H1 (cell line): ENCODE measurements at regions not wholly inside any gene's neighbourhood (a gene's known extent, or its start where the extent isn't known, plus 50 kb on each side); places are given as distances from the start of the nearest gene placed in this dataset.

ENCODE experiments used
- JUN ChIP-seq: IDR thresholded peaks from 2 replicates; pipeline ENCODE4 v1.6.1; 2011; ENCODE audit warnings: low read depth, mild to moderate bottlenecking, improper control_type of control experiment, low read length
- JUND ChIP-seq: IDR thresholded peaks from 2 replicates; pipeline ENCODE4 v1.6.1; 2011; ENCODE audit warnings: mild to moderate bottlenecking, improper control_type of control experiment, low read length
- TBP ChIP-seq: IDR thresholded peaks from 2 replicates; pipeline ENCODE4 v1.6.1; 2011; ENCODE audit warnings: low read depth, low read length, improper control_type of control experiment
- TF ChIP-seq, protein P1 (sequence below): IDR thresholded peaks from 2 replicates; pipeline ENCODE4 v1.6.1; 2011; ENCODE audit warnings: low read length, improper control_type of control experiment
- TF ChIP-seq, protein P2 (sequence below): IDR thresholded peaks from 2 replicates; pipeline ENCODE4 v1.6.1; 2012; ENCODE audit warnings: inconsistent platforms
- TF ChIP-seq, protein P3 (sequence below): fragments of 300-600 bp; sonication (generic); IDR thresholded peaks from 2 replicates; pipeline ENCODE4 v1.7.1; 2012; ENCODE audit warnings: low read length, moderate library complexity, mild to moderate bottlenecking, inconsistent platforms; ENCODE audit not compliant: insufficient replicate concordance

DNA sequence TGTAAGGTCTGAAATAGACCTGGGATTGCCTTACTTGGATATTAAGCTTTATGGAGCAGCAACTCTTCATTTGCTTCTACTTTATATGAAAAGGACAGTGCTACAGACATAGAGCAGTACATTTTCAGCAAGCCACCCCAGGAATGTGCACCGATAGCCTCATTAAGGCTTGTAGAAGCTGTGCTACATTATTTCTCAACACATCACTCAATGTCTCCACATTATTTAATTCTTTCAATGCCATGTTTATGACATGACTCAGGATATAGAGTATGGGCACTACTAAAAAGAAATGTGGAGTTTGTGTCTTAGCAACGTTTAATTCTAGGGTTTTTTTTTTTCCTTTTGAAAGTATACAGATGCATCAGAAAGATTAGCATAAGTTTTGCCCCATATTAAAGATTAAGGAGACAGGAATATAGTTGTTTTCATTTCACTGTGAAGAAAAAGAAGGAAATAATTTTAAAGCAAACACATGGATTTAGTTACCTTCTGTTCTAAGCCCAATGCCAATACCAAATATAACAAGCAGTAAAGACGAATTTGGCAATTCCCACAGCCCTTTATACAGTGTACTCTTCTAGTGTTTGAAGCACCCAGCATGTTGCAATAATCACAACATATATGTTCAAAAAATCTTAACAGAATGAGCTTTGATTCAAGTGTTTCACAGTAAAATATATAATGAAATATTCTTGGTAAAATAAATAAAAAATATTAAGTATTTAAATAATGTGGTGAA lies 2140.1 kb upstream of the AGA start (continued):
- TF ChIP-seq, protein P1, sequence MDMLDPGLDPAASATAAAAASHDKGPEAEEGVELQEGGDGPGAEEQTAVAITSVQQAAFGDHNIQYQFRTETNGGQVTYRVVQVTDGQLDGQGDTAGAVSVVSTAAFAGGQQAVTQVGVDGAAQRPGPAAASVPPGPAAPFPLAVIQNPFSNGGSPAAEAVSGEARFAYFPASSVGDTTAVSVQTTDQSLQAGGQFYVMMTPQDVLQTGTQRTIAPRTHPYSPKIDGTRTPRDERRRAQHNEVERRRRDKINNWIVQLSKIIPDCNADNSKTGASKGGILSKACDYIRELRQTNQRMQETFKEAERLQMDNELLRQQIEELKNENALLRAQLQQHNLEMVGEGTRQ = no peak
- TF ChIP-seq, protein P2, sequence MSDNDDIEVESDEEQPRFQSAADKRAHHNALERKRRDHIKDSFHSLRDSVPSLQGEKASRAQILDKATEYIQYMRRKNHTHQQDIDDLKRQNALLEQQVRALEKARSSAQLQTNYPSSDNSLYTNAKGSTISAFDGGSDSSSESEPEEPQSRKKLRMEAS = no peak
- TF ChIP-seq, protein P3, sequence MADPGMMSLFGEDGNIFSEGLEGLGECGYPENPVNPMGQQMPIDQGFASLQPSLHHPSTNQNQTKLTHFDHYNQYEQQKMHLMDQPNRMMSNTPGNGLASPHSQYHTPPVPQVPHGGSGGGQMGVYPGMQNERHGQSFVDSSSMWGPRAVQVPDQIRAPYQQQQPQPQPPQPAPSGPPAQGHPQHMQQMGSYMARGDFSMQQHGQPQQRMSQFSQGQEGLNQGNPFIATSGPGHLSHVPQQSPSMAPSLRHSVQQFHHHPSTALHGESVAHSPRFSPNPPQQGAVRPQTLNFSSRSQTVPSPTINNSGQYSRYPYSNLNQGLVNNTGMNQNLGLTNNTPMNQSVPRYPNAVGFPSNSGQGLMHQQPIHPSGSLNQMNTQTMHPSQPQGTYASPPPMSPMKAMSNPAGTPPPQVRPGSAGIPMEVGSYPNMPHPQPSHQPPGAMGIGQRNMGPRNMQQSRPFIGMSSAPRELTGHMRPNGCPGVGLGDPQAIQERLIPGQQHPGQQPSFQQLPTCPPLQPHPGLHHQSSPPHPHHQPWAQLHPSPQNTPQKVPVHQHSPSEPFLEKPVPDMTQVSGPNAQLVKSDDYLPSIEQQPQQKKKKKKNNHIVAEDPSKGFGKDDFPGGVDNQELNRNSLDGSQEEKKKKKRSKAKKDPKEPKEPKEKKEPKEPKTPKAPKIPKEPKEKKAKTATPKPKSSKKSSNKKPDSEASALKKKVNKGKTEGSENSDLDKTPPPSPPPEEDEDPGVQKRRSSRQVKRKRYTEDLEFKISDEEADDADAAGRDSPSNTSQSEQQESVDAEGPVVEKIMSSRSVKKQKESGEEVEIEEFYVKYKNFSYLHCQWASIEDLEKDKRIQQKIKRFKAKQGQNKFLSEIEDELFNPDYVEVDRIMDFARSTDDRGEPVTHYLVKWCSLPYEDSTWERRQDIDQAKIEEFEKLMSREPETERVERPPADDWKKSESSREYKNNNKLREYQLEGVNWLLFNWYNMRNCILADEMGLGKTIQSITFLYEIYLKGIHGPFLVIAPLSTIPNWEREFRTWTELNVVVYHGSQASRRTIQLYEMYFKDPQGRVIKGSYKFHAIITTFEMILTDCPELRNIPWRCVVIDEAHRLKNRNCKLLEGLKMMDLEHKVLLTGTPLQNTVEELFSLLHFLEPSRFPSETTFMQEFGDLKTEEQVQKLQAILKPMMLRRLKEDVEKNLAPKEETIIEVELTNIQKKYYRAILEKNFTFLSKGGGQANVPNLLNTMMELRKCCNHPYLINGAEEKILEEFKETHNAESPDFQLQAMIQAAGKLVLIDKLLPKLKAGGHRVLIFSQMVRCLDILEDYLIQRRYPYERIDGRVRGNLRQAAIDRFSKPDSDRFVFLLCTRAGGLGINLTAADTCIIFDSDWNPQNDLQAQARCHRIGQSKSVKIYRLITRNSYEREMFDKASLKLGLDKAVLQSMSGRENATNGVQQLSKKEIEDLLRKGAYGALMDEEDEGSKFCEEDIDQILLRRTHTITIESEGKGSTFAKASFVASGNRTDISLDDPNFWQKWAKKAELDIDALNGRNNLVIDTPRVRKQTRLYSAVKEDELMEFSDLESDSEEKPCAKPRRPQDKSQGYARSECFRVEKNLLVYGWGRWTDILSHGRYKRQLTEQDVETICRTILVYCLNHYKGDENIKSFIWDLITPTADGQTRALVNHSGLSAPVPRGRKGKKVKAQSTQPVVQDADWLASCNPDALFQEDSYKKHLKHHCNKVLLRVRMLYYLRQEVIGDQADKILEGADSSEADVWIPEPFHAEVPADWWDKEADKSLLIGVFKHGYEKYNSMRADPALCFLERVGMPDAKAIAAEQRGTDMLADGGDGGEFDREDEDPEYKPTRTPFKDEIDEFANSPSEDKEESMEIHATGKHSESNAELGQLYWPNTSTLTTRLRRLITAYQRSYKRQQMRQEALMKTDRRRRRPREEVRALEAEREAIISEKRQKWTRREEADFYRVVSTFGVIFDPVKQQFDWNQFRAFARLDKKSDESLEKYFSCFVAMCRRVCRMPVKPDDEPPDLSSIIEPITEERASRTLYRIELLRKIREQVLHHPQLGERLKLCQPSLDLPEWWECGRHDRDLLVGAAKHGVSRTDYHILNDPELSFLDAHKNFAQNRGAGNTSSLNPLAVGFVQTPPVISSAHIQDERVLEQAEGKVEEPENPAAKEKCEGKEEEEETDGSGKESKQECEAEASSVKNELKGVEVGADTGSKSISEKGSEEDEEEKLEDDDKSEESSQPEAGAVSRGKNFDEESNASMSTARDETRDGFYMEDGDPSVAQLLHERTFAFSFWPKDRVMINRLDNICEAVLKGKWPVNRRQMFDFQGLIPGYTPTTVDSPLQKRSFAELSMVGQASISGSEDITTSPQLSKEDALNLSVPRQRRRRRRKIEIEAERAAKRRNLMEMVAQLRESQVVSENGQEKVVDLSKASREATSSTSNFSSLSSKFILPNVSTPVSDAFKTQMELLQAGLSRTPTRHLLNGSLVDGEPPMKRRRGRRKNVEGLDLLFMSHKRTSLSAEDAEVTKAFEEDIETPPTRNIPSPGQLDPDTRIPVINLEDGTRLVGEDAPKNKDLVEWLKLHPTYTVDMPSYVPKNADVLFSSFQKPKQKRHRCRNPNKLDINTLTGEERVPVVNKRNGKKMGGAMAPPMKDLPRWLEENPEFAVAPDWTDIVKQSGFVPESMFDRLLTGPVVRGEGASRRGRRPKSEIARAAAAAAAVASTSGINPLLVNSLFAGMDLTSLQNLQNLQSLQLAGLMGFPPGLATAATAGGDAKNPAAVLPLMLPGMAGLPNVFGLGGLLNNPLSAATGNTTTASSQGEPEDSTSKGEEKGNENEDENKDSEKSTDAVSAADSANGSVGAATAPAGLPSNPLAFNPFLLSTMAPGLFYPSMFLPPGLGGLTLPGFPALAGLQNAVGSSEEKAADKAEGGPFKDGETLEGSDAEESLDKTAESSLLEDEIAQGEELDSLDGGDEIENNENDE = no peak
- TF ChIP-seq JUND = no peak
- no peak for TF ChIP-seq TBP
- TF ChIP-seq JUN = no peak
